ENCODE measurements at regions not wholly inside any gene's neighbourhood (a gene's known extent, or its start where the extent isn't known, plus 50 kb on each side); places are given as distances from the start of the nearest gene placed in this dataset.

DNA sequence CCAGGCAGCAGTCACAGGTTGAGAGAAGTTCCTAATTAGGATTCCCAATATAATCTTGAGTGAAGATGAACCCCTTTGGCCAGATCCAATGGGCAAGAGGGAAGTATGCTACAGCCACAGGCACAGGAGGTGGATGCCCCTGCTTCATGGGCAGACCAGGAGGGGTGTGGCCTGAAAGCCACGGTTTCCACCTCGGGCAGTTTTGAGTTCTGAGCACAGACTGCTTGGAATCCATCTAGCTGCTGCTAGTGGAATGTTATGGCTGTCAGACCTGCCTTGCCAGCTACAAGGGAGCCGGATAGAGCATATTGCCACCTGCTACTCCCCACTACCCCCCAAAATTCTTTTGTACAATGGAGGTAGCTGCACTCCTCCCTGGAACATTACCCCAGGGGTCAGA is 672.9 kb downstream of the HACE1 start (continued):
- TF ChIP-seq, protein P1, sequence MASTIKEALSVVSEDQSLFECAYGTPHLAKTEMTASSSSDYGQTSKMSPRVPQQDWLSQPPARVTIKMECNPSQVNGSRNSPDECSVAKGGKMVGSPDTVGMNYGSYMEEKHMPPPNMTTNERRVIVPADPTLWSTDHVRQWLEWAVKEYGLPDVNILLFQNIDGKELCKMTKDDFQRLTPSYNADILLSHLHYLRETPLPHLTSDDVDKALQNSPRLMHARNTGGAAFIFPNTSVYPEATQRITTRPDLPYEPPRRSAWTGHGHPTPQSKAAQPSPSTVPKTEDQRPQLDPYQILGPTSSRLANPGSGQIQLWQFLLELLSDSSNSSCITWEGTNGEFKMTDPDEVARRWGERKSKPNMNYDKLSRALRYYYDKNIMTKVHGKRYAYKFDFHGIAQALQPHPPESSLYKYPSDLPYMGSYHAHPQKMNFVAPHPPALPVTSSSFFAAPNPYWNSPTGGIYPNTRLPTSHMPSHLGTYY (CRISPR knock-in tag; IDR thresholded peaks at IDR 0.05): no peak
- no peak for TF ChIP-seq ZNF396 (CRISPR knock-in tag; IDR thresholded peaks at IDR 0.05; ENCODE audit: borderline replicate concordance)
- TF ChIP-seq NR1H2 (CRISPR knock-in tag; IDR thresholded peaks at IDR 0.05): no peak
- no peak for TF ChIP-seq MXD4 (CRISPR knock-in tag; IDR thresholded peaks at IDR 0.05; ENCODE audit: borderline replicate concordance)
- TF ChIP-seq, protein P2, sequence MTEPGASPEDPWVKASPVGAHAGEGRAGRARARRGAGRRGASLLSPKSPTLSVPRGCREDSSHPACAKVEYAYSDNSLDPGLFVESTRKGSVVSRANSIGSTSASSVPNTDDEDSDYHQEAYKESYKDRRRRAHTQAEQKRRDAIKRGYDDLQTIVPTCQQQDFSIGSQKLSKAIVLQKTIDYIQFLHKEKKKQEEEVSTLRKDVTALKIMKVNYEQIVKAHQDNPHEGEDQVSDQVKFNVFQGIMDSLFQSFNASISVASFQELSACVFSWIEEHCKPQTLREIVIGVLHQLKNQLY (CRISPR knock-in tag; IDR thresholded peaks at IDR 0.05): no peak
- TF ChIP-seq KAT7 (CRISPR knock-in tag; IDR thresholded peaks at IDR 0.05; ENCODE audit: borderline replicate concordance): no peak
- TF ChIP-seq, protein P3, sequence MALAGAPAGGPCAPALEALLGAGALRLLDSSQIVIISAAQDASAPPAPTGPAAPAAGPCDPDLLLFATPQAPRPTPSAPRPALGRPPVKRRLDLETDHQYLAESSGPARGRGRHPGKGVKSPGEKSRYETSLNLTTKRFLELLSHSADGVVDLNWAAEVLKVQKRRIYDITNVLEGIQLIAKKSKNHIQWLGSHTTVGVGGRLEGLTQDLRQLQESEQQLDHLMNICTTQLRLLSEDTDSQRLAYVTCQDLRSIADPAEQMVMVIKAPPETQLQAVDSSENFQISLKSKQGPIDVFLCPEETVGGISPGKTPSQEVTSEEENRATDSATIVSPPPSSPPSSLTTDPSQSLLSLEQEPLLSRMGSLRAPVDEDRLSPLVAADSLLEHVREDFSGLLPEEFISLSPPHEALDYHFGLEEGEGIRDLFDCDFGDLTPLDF (CRISPR knock-in tag; IDR thresholded peaks at IDR 0.05): no peak

DNA sequence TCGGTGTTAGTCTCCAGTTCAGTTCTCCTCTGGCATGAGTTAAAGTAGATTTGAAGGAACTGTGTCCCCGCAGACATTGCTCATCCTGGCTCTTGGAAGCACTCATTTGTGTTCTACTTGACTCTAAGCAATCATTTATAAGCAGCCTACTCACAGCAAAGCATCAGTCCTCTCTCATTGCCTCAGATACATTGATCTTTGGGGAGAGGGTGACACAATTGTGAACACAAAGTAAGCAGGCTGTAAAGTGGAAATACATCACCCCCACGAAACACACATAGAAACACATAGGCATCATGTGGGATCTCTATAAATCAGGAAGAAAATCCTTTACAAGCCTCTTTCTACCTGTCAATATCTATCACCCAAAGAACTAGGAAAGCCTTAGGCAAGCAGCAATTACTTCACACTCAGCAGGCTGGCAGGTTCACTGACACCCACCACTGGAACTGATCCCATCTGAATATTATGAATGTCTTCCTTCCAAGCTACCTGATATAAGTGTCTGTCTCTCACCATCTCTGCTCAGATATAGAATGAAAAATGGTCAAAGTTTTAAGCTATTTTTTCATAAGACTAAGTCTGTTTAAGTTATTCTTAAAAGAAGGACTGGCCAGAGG is 675.8 kb downstream of the HACE1 start:
- no peaks in the 10 kb centered on the region for H3K27me3 Mint-ChIP-seq (ENCODE audit: low read depth)
- no peaks in the 10 kb centered on the region for H3K4me1 Mint-ChIP-seq
- H3K27ac Mint-ChIP-seq: no peak overlapping the region
- H3K9me3 Mint-ChIP-seq: no peaks in the 10 kb centered on the region
- no peaks in the 10 kb centered on the region for H3K36me3 Mint-ChIP-seq
- POLR2A ChIA-PET: no interaction called here
- ATAC-seq: no peak
- no peak overlapping the region for H3K4me3 Mint-ChIP-seq
- DNase-seq (ENCODE audit: low spot score): no peak
- CTCF ChIA-PET: no interaction called here
- no peak for TF ChIP-seq GRHL2 (CRISPR knock-in tag; IDR thresholded peaks at IDR 0.05; ENCODE audit: insufficient replicate concordance, severe bottlenecking)
- no peak for TF ChIP-seq FOXK1 (CRISPR knock-in tag; IDR thresholded peaks at IDR 0.05)
- TF ChIP-seq PRRX2 (CRISPR knock-in tag; IDR thresholded peaks at IDR 0.05): no peak
- no peak for TF ChIP-seq NR3C1 (CRISPR knock-in tag; conservative IDR thresholded peaks at IDR 0.05; ENCODE audit: low read depth)
- no peak for TF ChIP-seq MYBL2 (CRISPR knock-in tag; IDR thresholded peaks at IDR 0.05)
- TF ChIP-seq, protein P4, sequence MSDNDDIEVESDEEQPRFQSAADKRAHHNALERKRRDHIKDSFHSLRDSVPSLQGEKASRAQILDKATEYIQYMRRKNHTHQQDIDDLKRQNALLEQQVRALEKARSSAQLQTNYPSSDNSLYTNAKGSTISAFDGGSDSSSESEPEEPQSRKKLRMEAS (CRISPR knock-in tag; IDR thresholded peaks at IDR 0.05): no peak
- TF ChIP-seq ZNF671 (CRISPR knock-in tag; IDR thresholded peaks at IDR 0.05): no peak
- TF ChIP-seq ESRRA (CRISPR knock-in tag; IDR thresholded peaks at IDR 0.05; ENCODE audit: borderline replicate concordance): no peak
- TF ChIP-seq, protein P5, sequence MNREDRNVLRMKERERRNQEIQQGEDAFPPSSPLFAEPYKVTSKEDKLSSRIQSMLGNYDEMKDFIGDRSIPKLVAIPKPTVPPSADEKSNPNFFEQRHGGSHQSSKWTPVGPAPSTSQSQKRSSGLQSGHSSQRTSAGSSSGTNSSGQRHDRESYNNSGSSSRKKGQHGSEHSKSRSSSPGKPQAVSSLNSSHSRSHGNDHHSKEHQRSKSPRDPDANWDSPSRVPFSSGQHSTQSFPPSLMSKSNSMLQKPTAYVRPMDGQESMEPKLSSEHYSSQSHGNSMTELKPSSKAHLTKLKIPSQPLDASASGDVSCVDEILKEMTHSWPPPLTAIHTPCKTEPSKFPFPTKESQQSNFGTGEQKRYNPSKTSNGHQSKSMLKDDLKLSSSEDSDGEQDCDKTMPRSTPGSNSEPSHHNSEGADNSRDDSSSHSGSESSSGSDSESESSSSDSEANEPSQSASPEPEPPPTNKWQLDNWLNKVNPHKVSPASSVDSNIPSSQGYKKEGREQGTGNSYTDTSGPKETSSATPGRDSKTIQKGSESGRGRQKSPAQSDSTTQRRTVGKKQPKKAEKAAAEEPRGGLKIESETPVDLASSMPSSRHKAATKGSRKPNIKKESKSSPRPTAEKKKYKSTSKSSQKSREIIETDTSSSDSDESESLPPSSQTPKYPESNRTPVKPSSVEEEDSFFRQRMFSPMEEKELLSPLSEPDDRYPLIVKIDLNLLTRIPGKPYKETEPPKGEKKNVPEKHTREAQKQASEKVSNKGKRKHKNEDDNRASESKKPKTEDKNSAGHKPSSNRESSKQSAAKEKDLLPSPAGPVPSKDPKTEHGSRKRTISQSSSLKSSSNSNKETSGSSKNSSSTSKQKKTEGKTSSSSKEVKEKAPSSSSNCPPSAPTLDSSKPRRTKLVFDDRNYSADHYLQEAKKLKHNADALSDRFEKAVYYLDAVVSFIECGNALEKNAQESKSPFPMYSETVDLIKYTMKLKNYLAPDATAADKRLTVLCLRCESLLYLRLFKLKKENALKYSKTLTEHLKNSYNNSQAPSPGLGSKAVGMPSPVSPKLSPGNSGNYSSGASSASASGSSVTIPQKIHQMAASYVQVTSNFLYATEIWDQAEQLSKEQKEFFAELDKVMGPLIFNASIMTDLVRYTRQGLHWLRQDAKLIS (CRISPR knock-in tag; IDR thresholded peaks at IDR 0.05; ENCODE audit: borderline replicate concordance): no peak
- TF ChIP-seq GABPB1 (CRISPR knock-in tag; IDR thresholded peaks at IDR 0.05): no peak
- TF ChIP-seq, protein P6, sequence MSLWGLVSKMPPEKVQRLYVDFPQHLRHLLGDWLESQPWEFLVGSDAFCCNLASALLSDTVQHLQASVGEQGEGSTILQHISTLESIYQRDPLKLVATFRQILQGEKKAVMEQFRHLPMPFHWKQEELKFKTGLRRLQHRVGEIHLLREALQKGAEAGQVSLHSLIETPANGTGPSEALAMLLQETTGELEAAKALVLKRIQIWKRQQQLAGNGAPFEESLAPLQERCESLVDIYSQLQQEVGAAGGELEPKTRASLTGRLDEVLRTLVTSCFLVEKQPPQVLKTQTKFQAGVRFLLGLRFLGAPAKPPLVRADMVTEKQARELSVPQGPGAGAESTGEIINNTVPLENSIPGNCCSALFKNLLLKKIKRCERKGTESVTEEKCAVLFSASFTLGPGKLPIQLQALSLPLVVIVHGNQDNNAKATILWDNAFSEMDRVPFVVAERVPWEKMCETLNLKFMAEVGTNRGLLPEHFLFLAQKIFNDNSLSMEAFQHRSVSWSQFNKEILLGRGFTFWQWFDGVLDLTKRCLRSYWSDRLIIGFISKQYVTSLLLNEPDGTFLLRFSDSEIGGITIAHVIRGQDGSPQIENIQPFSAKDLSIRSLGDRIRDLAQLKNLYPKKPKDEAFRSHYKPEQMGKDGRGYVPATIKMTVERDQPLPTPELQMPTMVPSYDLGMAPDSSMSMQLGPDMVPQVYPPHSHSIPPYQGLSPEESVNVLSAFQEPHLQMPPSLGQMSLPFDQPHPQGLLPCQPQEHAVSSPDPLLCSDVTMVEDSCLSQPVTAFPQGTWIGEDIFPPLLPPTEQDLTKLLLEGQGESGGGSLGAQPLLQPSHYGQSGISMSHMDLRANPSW (CRISPR knock-in tag; conservative IDR thresholded peaks at IDR 0.05; ENCODE audit: low read depth): no peak
- TF ChIP-seq ZNF232 (CRISPR knock-in tag; IDR thresholded peaks at IDR 0.05): no peak
- no peak for TF ChIP-seq ZNF263 (CRISPR knock-in tag; IDR thresholded peaks at IDR 0.05; ENCODE audit: low read depth)
- no peak for TF ChIP-seq ZNF396 (CRISPR knock-in tag; IDR thresholded peaks at IDR 0.05; ENCODE audit: borderline replicate concordance)
- no peak for TF ChIP-seq JUN (CRISPR knock-in tag; IDR thresholded peaks at IDR 0.05)

All from WTC11 (cell line).